Sigmoid colon (tissue), 6 donors: ENCODE measurements at regions not wholly inside any gene's neighbourhood (a gene's known extent, or its start where the extent isn't known, plus 50 kb on each side); places are given as distances from the start of the nearest gene placed in this dataset.

ENCODE experiments used
- DNase-seq: peaks from one replicate; pipeline ENCODE4 v3.0.0-alpha.2; 2019
- H3K27ac ChIP-seq, 4 donors: fragments of 200-600 bp; sonication (generic); one replicate each; pipeline ENCODE4 v1.5.1; 2016 to 2019; ENCODE audit warnings: mild to moderate bottlenecking in 1 of 4
- H3K27me3 ChIP-seq, 3 donors: fragments of 200-600 bp; sonication (generic); one replicate each; pipeline ENCODE4 v1.5.1; 2019; ENCODE audit warnings: mild to moderate bottlenecking in 1 of 3
- H3K36me3 ChIP-seq, 4 donors: fragments of 200-600 bp; sonication (generic); one replicate each; pipeline ENCODE4 v1.5.1; 2016 to 2019
- H3K4me1 ChIP-seq, 4 donors: fragments of 200-600 bp; sonication (generic); one replicate each; pipeline ENCODE4 v1.5.1; 2017 to 2019
- H3K4me3 ChIP-seq, 4 donors: fragments of 200-600 bp; sonication (generic); one replicate each; pipeline ENCODE4 v1.5.1; 2017 to 2019; ENCODE audit warnings: mild to moderate bottlenecking in 2 of 4, moderate library complexity in 1 of 4
- H3K9me3 ChIP-seq, 4 donors: fragments of 200-600 bp in 3 of 4; sonication (generic) in 3 of 4; one replicate each; pipeline versions ENCODE4 v1.5.1 to v1.6.1; 2013 to 2019
- CTCF ChIP-seq, 4 experiments: fragments of 450-650 bp in 3 of 4; fragments of 200-600 bp in 1 of 4; IDR thresholded peaks; one replicate each; pipeline ENCODE4 v1.5.1; 2016 to 2019; ENCODE audit warnings: antibody characterized with exemption in 4 of 4, mild to moderate bottlenecking in 3 of 4, moderate library complexity in 2 of 4
- EP300 ChIP-seq, 4 donors: sonication (generic); formaldehyde crosslinking; IDR thresholded peaks; one replicate each; pipeline ENCODE4 v1.6.1; 2017; ENCODE audit warnings: antibody characterized with exemption in 4 of 4
- POLR2A ChIP-seq, 2 donors: fragments of 450-650 bp; IDR thresholded peaks; one replicate each; pipeline ENCODE4 v1.6.1; 2016; ENCODE audit warnings: antibody characterized with exemption in 2 of 2, mild to moderate bottlenecking in 2 of 2, moderate library complexity in 2 of 2
- POLR2AphosphoS5 ChIP-seq, 4 donors: sonication (generic); formaldehyde crosslinking; IDR thresholded peaks; one replicate each; pipeline ENCODE4 v1.6.1; 2017; ENCODE audit warnings: antibody characterized with exemption in 4 of 4
- WGBS, 2 donors: extraction: QIAGEN DNeasy Blood & Tissue Kit; methylation state at CpG; one replicate each; pipeline ENCODE4 v1.1.7; 2013; 5-methylcytosine and 5-hydroxymethylcytosine counted together
- intact Hi-C: fragments of 100-400 bp; cut with DNase I; formaldehyde crosslinking; loops from one replicate; pipeline ENCODE4 v1.15.1; 2023
- donor health status: healthy with polysubstance abuse.
- donor health status: healthy.

DNA sequence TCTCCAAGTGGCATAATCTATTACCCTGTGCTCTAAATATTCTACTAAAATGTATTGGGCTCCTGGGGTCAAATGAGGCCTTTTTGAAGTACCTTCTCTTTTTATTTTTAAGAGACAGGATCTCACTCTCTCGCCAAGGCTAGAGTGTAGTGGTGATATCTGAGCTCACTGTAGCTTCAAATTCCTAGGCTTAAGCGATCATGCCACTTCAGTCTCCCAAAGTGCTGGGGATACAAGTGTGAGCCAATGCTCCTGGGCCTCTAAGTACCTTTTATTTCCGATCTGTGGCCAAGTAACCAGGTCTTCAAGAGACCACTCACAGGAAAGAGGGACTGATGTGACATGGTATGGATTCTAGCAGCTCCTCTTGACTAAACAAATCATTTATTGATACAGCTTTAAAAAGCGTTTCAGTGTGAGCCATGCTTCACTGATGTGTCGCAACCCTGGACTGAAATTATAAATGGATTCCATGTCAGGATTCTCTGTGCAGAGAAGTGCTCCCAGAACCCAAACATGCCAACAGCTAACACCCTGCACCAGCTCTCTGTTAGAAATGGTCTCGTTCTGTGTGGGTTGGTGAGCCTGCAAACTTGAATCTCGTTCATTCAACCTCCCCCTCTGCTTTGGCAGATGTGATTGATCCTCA is 477.8 kb downstream of the HINT1 start:
- Histone ChIP-seq H3K27me3 (no peaks in the 10 kb centered on the region), H3K9me3 (no peaks in the 10 kb centered on the region), H3K4me1 (no peaks in the 10 kb centered on the region), H3K4me3 (no peak overlapping the region), H3K27ac (no peak overlapping the region), H3K36me3 (no peaks in the 10 kb centered on the region)
- DNase-seq = no peak
- whole genome bisulfite sequencing, 2 donors = 81 to 87% methylated on average over 7 of the region's 7 CpGs
- TF ChIP-seq CTCF (IDR thresholded peaks at IDR 0.05) = no peak
- intact Hi-C loops = no loop called here

DNA sequence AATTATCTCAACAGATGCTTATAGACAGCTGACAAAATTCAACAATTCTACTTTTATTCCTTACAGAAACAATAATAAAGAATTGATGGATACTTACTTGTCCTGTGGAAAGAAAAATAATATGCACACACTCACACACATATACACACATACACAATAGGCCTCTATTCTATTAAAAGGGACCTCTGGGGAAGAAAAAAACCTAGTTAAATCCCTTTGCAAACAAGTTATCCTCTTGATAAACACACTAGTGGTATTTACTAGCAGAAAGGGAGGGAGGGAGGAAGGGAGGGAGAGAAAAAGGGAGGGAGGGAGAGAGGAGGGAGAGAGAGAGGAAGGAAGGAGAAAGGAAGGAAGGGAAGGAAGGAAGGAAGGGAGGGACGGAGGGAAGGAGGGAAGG is 486.4 kb downstream of the HINT1 start:
- 50 to 64% methylated on average over 1 of the region's 1 CpG for WGBS, 2 donors
- Histone ChIP-seq H3K4me3 (no peak overlapping the region), H3K27ac (no peak overlapping the region), H3K9me3 (peaks cover 0 to 2% (median 0%) of the 10 kb centered on the region in 4 donors), H3K27me3 (no peaks in the 10 kb centered on the region), H3K36me3 (no peaks in the 10 kb centered on the region), H3K4me1 (no peaks in the 10 kb centered on the region)
- intact Hi-C loops = no loop called here
- no peak for DNase-seq
- TF ChIP-seq POLR2AphosphoS5 (IDR thresholded peaks at IDR 0.05) (no peak), EP300 (IDR thresholded peaks at IDR 0.05) (no peak), POLR2A (IDR thresholded peaks at IDR 0.05) (no peak), CTCF (IDR thresholded peaks at IDR 0.05) (no peak)

DNA sequence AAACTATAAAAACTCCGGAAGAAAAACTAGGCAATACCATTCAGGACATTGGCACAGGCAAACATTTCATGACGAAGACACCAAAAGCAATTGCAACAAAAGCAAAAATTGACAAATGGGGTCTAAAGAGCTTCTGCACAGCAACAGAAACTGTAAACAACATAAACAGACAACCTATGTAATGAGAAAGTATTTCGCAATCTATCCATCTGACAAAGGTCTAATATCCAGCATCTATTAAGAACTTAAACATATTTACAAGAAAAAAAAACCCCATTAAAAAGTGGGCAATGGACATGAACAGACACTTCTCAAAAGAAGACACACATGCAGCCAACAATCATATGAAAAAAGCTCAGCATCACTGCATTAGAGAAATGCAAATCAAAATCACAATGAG is 498.6 kb downstream of the HINT1 start:
- no peak overlapping the region for H3K4me3 ChIP-seq
- H3K4me1 ChIP-seq = no peaks in the 10 kb centered on the region
- no peaks in the 10 kb centered on the region for H3K27me3 ChIP-seq
- H3K27ac ChIP-seq = no peak overlapping the region
- intact Hi-C loops = no loop called here
- no peaks in the 10 kb centered on the region for H3K36me3 ChIP-seq
- no peaks in the 10 kb centered on the region for H3K9me3 ChIP-seq
- 94 to 97% methylated on average over 3 of the region's 3 CpGs for WGBS, 2 donors
- DNase-seq = no peak
- TF ChIP-seq EP300 (IDR thresholded peaks at IDR 0.05) (no peak), POLR2A (IDR thresholded peaks at IDR 0.05) (no peak), CTCF (IDR thresholded peaks at IDR 0.05) (no peak), POLR2AphosphoS5 (IDR thresholded peaks at IDR 0.05) (no peak)

- Histone ChIP-seq H3K27me3 (no peaks in the 10 kb centered on the region), H3K27ac (no peak overlapping the region), H3K4me1 (no peaks in the 10 kb centered on the region), H3K36me3 (no peaks in the 10 kb centered on the region), H3K4me3 (no peak overlapping the region), H3K9me3 (no peaks in the 10 kb centered on the region)
- 59 to 71% methylated on average over 2 of the region's 2 CpGs for WGBS, 2 donors
- intact Hi-C loops = no loop called here
- DNase-seq = no peak
- TF ChIP-seq CTCF (IDR thresholded peaks at IDR 0.05) (no peak), EP300 (IDR thresholded peaks at IDR 0.05) (no peak), POLR2A (IDR thresholded peaks at IDR 0.05) (no peak), POLR2AphosphoS5 (IDR thresholded peaks at IDR 0.05) (no peak)
Measured at GRCh38 chr5:130652176-130652575, 512.9 kb downstream of the HINT1 start.

DNA sequence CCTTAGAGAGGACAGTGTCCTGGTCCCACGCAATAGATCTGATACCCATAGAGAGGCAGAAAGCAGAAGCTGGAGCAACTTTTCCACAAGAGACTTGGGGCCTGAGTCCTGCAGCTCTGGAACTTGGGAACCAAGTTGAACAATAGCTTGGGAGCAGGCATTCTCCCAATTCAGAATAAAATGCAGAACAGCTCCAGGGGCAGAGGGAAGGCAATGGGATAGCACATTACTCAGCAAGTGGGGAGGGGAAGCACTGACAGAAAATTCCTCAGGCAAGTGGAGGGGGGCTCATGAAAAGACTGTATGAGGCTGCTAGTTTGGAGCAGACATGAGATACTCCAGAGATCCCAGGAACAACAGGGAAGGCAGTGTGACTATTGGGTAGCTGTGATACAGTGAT is 513.6 kb downstream of the HINT1 start:
- Histone ChIP-seq H3K27ac (no peak overlapping the region), H3K9me3 (no peaks in the 10 kb centered on the region), H3K27me3 (no peaks in the 10 kb centered on the region), H3K4me3 (no peak overlapping the region), H3K4me1 (no peaks in the 10 kb centered on the region), H3K36me3 (no peaks in the 10 kb centered on the region)
- no peak for DNase-seq
- intact Hi-C loops = no loop called here
- WGBS, 2 donors = 90 to 91% methylated on average over 1 of the region's 1 CpG
- TF ChIP-seq POLR2AphosphoS5 (IDR thresholded peaks at IDR 0.05) = no peak
- no peak for TF ChIP-seq EP300 (IDR thresholded peaks at IDR 0.05)
- no peak for TF ChIP-seq CTCF (IDR thresholded peaks at IDR 0.05)
- no peak for TF ChIP-seq POLR2A (IDR thresholded peaks at IDR 0.05)
